ENCODE measurements at regions not wholly inside any gene's neighbourhood (a gene's known extent, or its start where the extent isn't known, plus 50 kb on each side); places are given as distances from the start of the nearest gene placed in this dataset.

DNA sequence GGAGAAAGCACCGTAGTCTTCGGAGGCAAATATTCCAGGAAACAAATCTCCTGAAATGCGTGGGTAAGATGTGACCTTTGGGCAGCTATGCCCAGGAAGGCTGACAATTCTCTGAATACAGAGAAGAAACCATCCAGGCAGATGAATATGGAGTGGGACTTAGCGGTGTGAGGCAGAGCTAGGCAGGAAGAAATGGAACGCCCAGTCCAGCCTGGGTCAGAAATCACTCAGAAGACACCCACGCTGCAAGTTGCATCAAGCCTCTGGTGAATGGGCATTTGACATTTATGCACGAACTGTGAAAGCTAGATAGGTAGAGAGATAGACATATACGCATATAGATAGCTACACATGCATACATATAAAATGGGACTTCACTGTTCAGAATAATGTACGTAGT lies 498.5 kb downstream of the QKI start:
- TF ChIP-seq, protein P1, sequence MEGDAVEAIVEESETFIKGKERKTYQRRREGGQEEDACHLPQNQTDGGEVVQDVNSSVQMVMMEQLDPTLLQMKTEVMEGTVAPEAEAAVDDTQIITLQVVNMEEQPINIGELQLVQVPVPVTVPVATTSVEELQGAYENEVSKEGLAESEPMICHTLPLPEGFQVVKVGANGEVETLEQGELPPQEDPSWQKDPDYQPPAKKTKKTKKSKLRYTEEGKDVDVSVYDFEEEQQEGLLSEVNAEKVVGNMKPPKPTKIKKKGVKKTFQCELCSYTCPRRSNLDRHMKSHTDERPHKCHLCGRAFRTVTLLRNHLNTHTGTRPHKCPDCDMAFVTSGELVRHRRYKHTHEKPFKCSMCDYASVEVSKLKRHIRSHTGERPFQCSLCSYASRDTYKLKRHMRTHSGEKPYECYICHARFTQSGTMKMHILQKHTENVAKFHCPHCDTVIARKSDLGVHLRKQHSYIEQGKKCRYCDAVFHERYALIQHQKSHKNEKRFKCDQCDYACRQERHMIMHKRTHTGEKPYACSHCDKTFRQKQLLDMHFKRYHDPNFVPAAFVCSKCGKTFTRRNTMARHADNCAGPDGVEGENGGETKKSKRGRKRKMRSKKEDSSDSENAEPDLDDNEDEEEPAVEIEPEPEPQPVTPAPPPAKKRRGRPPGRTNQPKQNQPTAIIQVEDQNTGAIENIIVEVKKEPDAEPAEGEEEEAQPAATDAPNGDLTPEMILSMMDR (optimal IDR thresholded peaks at IDR 0.05 in 1 of 3, IDR thresholded peaks at IDR 0.05 in 1 of 3, conservative IDR thresholded peaks at IDR 0.05 in 1 of 3; ENCODE audit: extremely low read depth in 1 of 3, insufficient read depth in 2 of 3, low read length in 3 of 3): no peak
- no peak for TF ChIP-seq EZH2 (IDR thresholded peaks at IDR 0.05; ENCODE audit: low read length)

Measured in keratinocyte (primary cell).